ENCODE measurements at regions not wholly inside any gene's neighbourhood (a gene's known extent, or its start where the extent isn't known, plus 50 kb on each side); places are given as distances from the start of the nearest gene placed in this dataset.

DNA sequence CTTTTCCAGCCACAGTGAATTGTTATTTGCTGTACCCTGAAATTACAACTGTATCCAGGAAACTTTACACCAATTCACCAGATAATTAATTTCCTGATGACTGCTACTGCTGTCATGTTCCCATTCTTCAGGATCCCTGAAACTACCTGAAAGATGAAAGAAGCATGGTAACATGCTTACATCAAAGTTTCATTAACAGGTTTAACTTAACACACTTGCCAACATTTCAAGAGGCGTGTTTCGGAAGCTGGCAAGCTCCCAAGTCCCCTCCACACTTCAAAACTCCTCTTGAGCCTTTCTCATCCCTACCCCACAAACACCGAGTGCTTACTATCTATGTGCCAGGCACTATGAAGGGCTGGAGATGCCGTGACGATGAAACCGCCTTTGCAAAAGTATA, 88.6 kb downstream of the MPP7 start:
- Histone ChIP-seq H3K27me3 (ENCODE audit: insufficient read depth, low read length) (no peaks in the 10 kb centered on the region), H3K9me3 (ENCODE audit: low read length) (no peaks in the 10 kb centered on the region), H3K36me3 (ENCODE audit: insufficient read depth, low read length) (no peaks in the 10 kb centered on the region), H3K4me3 (ENCODE audit: low read length) (no peak overlapping the region), H3K4me1 (ENCODE audit: insufficient read depth, low read length) (no peaks in the 10 kb centered on the region), H2AFZ (ENCODE audit: low read depth, low read length) (no peak overlapping the region)

- H3K4me3 ChIP-seq (ENCODE audit: low read length): no peak overlapping the region
- H3K9me3 ChIP-seq (ENCODE audit: low read length): no peaks in the 10 kb centered on the region
- no peaks in the 10 kb centered on the region for H3K36me3 ChIP-seq (ENCODE audit: insufficient read depth, low read length)
- no peak overlapping the region for H2AFZ ChIP-seq (ENCODE audit: low read depth, low read length)
- H3K4me1 ChIP-seq (ENCODE audit: insufficient read depth, low read length): no peaks in the 10 kb centered on the region
- no peaks in the 10 kb centered on the region for H3K27me3 ChIP-seq (ENCODE audit: insufficient read depth, low read length)
These were observed 91.1 kb downstream of the MPP7 start for GRCh38 chr10:28211759-28212158.

GRCh38 chr10:28207799-28208198, 95.1 kb downstream of the MPP7 start:
- Histone ChIP-seq H3K4me3 (ENCODE audit: low read length) (no peak overlapping the region), H2AFZ (ENCODE audit: low read depth, low read length) (no peak overlapping the region), H3K4me1 (ENCODE audit: insufficient read depth, low read length) (no peaks in the 10 kb centered on the region), H3K27me3 (ENCODE audit: insufficient read depth, low read length) (no peaks in the 10 kb centered on the region), H3K9me3 (ENCODE audit: low read length) (no peaks in the 10 kb centered on the region), H3K36me3 (ENCODE audit: insufficient read depth, low read length) (no peaks in the 10 kb centered on the region)

DNA sequence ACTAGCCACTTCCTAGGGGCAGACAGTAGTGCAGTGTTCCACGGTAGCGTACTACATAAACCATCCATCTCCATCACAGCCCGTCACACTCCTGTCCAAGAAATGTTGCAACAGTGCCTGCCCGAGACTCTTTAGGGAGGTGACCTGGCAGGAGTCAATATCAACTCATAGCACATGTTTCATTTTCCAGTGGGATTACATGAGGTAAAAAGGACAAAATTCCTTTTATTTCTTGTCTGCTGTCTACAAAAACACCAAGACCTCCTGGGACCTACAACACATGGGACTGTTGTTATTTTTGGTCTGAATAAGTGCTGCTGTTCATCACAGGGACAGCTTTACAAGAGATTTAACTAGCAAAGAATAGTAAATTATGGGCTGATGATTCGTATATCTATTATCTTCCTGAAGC, 99.9 kb downstream of the MPP7 start:
- Histone ChIP-seq H3K4me3 (ENCODE audit: low read length) (no peak overlapping the region), H3K9me3 (ENCODE audit: low read length) (no peaks in the 10 kb centered on the region), H2AFZ (ENCODE audit: low read depth, low read length) (no peak overlapping the region), H3K36me3 (ENCODE audit: insufficient read depth, low read length) (no peaks in the 10 kb centered on the region), H3K4me1 (ENCODE audit: insufficient read depth, low read length) (no peaks in the 10 kb centered on the region), H3K27me3 (ENCODE audit: insufficient read depth, low read length) (no peaks in the 10 kb centered on the region)

- Histone ChIP-seq H2AFZ (ENCODE audit: low read depth, low read length) (no peak overlapping the region), H3K36me3 (ENCODE audit: insufficient read depth, low read length) (no peaks in the 10 kb centered on the region), H3K9me3 (ENCODE audit: low read length) (no peaks in the 10 kb centered on the region), H3K4me3 (ENCODE audit: low read length) (no peak overlapping the region), H3K4me1 (ENCODE audit: insufficient read depth, low read length) (no peaks in the 10 kb centered on the region), H3K27me3 (ENCODE audit: insufficient read depth, low read length) (no peaks in the 10 kb centered on the region)
These were observed 101.2 kb downstream of the MPP7 start for GRCh38 chr10:28201410-28202400.

- Histone ChIP-seq H3K9me3 (ENCODE audit: low read length) (no peaks in the 10 kb centered on the region), H3K27me3 (ENCODE audit: insufficient read depth, low read length) (no peaks in the 10 kb centered on the region), H2AFZ (ENCODE audit: low read depth, low read length) (no peak overlapping the region), H3K4me1 (ENCODE audit: insufficient read depth, low read length) (no peaks in the 10 kb centered on the region), H3K36me3 (ENCODE audit: insufficient read depth, low read length) (no peaks in the 10 kb centered on the region), H3K4me3 (ENCODE audit: low read length) (no peak overlapping the region)
These were observed 102.1 kb downstream of the MPP7 start for GRCh38 chr10:28200775-28201174.

GRCh38 chr10:28199941-28200340, 102.9 kb downstream of the MPP7 start:
- Histone ChIP-seq H2AFZ (ENCODE audit: low read depth, low read length) (no peak overlapping the region), H3K27me3 (ENCODE audit: insufficient read depth, low read length) (no peaks in the 10 kb centered on the region), H3K4me1 (ENCODE audit: insufficient read depth, low read length) (no peaks in the 10 kb centered on the region), H3K9me3 (ENCODE audit: low read length) (no peaks in the 10 kb centered on the region), H3K4me3 (ENCODE audit: low read length) (no peak overlapping the region), H3K36me3 (ENCODE audit: insufficient read depth, low read length) (no peaks in the 10 kb centered on the region)

DNA sequence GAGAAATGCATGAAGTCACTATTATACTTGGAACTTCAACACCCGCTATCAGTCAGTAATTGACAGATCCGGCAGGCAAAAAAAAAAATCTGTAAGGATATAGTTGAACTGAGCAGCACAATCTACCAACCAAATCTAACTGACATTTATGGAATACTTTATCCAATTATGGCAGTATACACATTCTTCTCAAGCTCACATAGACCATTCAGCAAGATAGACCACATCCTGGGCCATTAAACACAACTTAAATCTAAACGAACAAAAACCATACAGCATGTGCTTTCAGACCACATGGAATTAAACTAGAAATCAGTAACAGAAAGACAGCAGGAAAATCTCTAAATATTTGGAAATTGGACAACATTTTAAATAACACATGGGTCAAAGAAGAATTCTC, 112.7 kb downstream of the MPP7 start:
- no peaks in the 10 kb centered on the region for H3K4me1 ChIP-seq (ENCODE audit: insufficient read depth, low read length)
- no peak overlapping the region for H2AFZ ChIP-seq (ENCODE audit: low read depth, low read length)
- no peaks in the 10 kb centered on the region for H3K36me3 ChIP-seq (ENCODE audit: insufficient read depth, low read length)
- H3K4me3 ChIP-seq (ENCODE audit: low read length): no peak overlapping the region
- no peaks in the 10 kb centered on the region for H3K9me3 ChIP-seq (ENCODE audit: low read length)
- H3K27me3 ChIP-seq (ENCODE audit: insufficient read depth, low read length): no peaks in the 10 kb centered on the region

DNA sequence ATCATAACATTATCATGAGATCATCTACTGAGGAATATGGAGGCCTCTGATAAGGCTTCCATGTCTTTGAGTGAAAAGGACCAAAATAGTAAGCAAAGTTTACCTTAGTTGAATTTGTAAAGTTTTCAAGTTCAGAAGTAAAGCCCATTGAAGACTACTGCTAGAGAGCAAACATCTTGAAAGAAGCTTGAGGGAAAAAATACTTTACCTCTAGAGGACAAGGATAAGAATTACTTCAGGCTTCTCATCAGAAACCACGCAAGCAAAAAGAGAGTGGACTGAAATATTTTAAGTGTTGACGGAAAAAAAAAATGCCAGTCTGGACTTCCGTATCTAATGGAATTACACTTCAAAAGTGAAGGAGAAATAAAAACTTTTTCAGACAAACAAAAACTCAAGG, 114.3 kb downstream of the MPP7 start:
- no peak overlapping the region for H3K4me3 ChIP-seq (ENCODE audit: low read length)
- H3K36me3 ChIP-seq (ENCODE audit: insufficient read depth, low read length): no peaks in the 10 kb centered on the region
- H3K9me3 ChIP-seq (ENCODE audit: low read length): no peaks in the 10 kb centered on the region
- no peak overlapping the region for H2AFZ ChIP-seq (ENCODE audit: low read depth, low read length)
- peaks cover 2% of the 10 kb centered on the region for H3K27me3 ChIP-seq (ENCODE audit: insufficient read depth, low read length)
- H3K4me1 ChIP-seq (ENCODE audit: insufficient read depth, low read length): no peaks in the 10 kb centered on the region

DNA sequence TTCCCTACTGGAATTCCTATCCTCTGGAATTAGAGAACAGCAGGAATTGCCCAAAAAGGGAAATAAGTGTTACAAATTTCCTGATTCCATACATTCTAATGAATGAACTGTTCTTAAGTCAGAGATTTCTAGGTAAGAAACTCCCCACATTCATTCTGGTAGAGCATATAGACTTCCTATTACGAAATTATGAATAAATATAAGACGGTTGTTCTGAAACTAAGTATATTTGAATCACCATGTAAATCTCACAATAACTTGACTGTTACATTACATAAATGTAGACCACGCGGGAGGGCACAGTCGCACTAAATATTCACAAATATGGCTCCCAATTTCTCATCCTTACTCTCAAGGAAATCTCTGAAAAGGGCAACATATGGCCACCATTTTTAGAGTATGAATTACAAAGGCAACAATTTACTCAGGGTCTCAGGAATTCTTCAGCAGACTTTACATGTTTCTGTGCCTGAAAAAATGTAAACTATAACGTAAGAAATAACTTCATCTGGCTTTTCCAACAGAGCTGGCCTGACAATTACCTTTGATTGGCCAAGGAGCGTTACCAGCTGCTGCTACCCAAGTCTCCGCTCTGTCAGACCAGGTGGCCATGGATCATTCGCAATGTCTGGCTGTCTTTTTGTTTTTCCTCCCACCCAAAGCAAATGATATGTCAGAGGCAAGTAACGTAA, 115.8 kb downstream of the MPP7 start:
- no peak overlapping the region for H2AFZ ChIP-seq (ENCODE audit: low read depth, low read length)
- H3K9me3 ChIP-seq (ENCODE audit: low read length): no peaks in the 10 kb centered on the region
- H3K27me3 ChIP-seq (ENCODE audit: insufficient read depth, low read length): peaks cover 3% of the 10 kb centered on the region
- H3K36me3 ChIP-seq (ENCODE audit: insufficient read depth, low read length): no peaks in the 10 kb centered on the region
- no peaks in the 10 kb centered on the region for H3K4me1 ChIP-seq (ENCODE audit: insufficient read depth, low read length)
- H3K4me3 ChIP-seq (ENCODE audit: low read length): no peak overlapping the region

GRCh38 chr10:28186461-28186860, 116.4 kb downstream of the MPP7 start:
- Histone ChIP-seq H3K4me1 (ENCODE audit: insufficient read depth, low read length) (no peaks in the 10 kb centered on the region), H3K9me3 (ENCODE audit: low read length) (no peaks in the 10 kb centered on the region), H2AFZ (ENCODE audit: low read depth, low read length) (no peak overlapping the region), H3K27me3 (ENCODE audit: insufficient read depth, low read length) (peaks cover 3% of the 10 kb centered on the region), H3K4me3 (ENCODE audit: low read length) (no peak overlapping the region), H3K36me3 (ENCODE audit: insufficient read depth, low read length) (no peaks in the 10 kb centered on the region)

- Histone ChIP-seq H3K4me3 (ENCODE audit: low read length) (no peak overlapping the region), H3K27me3 (ENCODE audit: insufficient read depth, low read length) (peaks cover 3% of the 10 kb centered on the region), H3K4me1 (ENCODE audit: insufficient read depth, low read length) (no peaks in the 10 kb centered on the region), H3K36me3 (ENCODE audit: insufficient read depth, low read length) (no peaks in the 10 kb centered on the region), H2AFZ (ENCODE audit: low read depth, low read length) (no peak overlapping the region), H3K9me3 (ENCODE audit: low read length) (no peaks in the 10 kb centered on the region)
These were observed 118.1 kb downstream of the MPP7 start for GRCh38 chr10:28184810-28185209.

DNA sequence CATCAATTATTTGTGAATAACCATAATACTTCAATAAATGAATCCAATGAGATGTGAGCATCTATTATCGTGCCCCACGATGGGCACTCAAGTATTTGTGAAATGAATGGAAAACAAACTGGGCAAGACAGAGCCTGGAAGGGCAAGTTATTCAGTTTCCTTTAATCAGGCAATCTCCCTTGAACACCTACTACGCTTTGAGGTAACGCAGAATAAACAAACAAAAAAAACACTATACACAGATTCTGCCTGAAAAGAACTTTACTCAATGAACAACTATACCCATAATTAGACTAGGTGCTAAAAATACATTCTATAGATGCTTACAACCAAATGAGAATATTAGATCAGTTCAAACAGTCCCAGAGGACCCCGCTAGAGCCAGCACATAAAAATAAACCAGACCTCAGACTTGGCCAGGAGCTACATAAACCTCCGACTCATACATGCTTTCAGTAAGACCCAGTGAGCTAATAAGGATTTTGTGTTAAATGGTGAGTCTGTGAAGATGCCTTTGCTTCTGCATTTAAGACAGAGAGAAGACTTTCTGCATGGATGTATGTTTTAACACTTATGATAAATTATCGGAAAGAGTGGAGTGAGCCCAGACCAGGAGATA, 121.3 kb downstream of the MPP7 start:
- Histone ChIP-seq H2AFZ (ENCODE audit: low read depth, low read length) (no peak overlapping the region), H3K4me1 (ENCODE audit: insufficient read depth, low read length) (no peaks in the 10 kb centered on the region), H3K4me3 (ENCODE audit: low read length) (no peak overlapping the region), H3K27me3 (ENCODE audit: insufficient read depth, low read length) (peaks cover 3% of the 10 kb centered on the region), H3K36me3 (ENCODE audit: insufficient read depth, low read length) (no peaks in the 10 kb centered on the region), H3K9me3 (ENCODE audit: low read length) (no peaks in the 10 kb centered on the region)

Measured in neuron (in vitro differentiated cells).